ENCODE measurements at regions not wholly inside any gene's neighbourhood (a gene's known extent, or its start where the extent isn't known, plus 50 kb on each side); places are given as distances from the start of the nearest gene placed in this dataset.

- Histone ChIP-seq H3K4me1 (ENCODE audit: control insufficient read depth, extremely low read depth, insufficient read depth, low read length) (no peaks in the 10 kb centered on the region), H3K4me2 (ENCODE audit: control insufficient read depth, extremely low read depth, insufficient read depth, low read depth, low read length) (no peak overlapping the region), H3K27me3 (ENCODE audit: control insufficient read depth, extremely low read depth, insufficient read depth, low read length) (peaks cover 7% of the 10 kb centered on the region), H3K9ac (ENCODE audit: control insufficient read depth, extremely low read depth, insufficient read depth, low read length) (no peak overlapping the region), H3K79me2 (ENCODE audit: control insufficient read depth, insufficient read depth, low read length) (no peaks in the 10 kb centered on the region), H4K20me1 (ENCODE audit: control insufficient read depth, extremely low read depth, insufficient read depth, low read length) (no peaks in the 10 kb centered on the region), H3K4me3 (ENCODE audit: control insufficient read depth in 2 of 3, extremely low read depth in 1 of 3, insufficient read depth in 2 of 3, low read depth in 1 of 3, low read length in 3 of 3) (no peak overlapping the region), H3K36me3 (ENCODE audit: control insufficient read depth in 2 of 2, extremely low read depth in 1 of 2, insufficient read depth in 2 of 2, low read length in 2 of 2) (no peaks in the 10 kb centered on the region), H3K9me3 (ENCODE audit: control insufficient read depth, low read depth, low read length) (no peaks in the 10 kb centered on the region), H3K27ac (ENCODE audit: control insufficient read depth, insufficient read depth, low read length) (no peak overlapping the region), H2AFZ (ENCODE audit: control insufficient read depth, low read length) (no peak overlapping the region), H3K9me1 (ENCODE audit: control insufficient read depth, extremely low read depth, insufficient read depth, low read length) (no peaks in the 10 kb centered on the region)
- no peak for FAIRE-seq
- TF ChIP-seq CTCF (optimal IDR thresholded peaks at IDR 0.05 in 1 of 3, IDR thresholded peaks at IDR 0.05 in 1 of 3, conservative IDR thresholded peaks at IDR 0.05 in 1 of 3; ENCODE audit: extremely low read depth in 1 of 3, insufficient read depth in 2 of 3, low read length in 3 of 3) (no peak), EZH2 (IDR thresholded peaks at IDR 0.05; ENCODE audit: low read length) (no peak)
- no peak for DNase-seq (ENCODE audit: low read depth, low spot score)
- dilution Hi-C loops (cut with MboI; ENCODE audit: extremely low pct_ligation_motif_present, low sequenced_read_pairs): no loop called here
These were observed 79.7 kb upstream of the TRIB2 start for GRCh38 chr2:12636837-12637581.

- dilution Hi-C loops (cut with MboI; ENCODE audit: extremely low pct_ligation_motif_present, low sequenced_read_pairs): no loop called here
- H3K9me1 ChIP-seq (ENCODE audit: control insufficient read depth, extremely low read depth, insufficient read depth, low read length): no peaks in the 10 kb centered on the region
- no peaks in the 10 kb centered on the region for H3K4me1 ChIP-seq (ENCODE audit: control insufficient read depth, extremely low read depth, insufficient read depth, low read length)
- H3K4me2 ChIP-seq (ENCODE audit: control insufficient read depth, extremely low read depth, insufficient read depth, low read depth, low read length): no peak overlapping the region
- no peaks in the 10 kb centered on the region for H4K20me1 ChIP-seq (ENCODE audit: control insufficient read depth, extremely low read depth, insufficient read depth, low read length)
- no peaks in the 10 kb centered on the region for H3K79me2 ChIP-seq (ENCODE audit: control insufficient read depth, insufficient read depth, low read length)
- H2AFZ ChIP-seq (ENCODE audit: control insufficient read depth, low read length): no peak overlapping the region
- no peak overlapping the region for H3K27ac ChIP-seq (ENCODE audit: control insufficient read depth, insufficient read depth, low read length)
- H3K36me3 ChIP-seq (ENCODE audit: control insufficient read depth in 2 of 2, extremely low read depth in 1 of 2, insufficient read depth in 2 of 2, low read length in 2 of 2): no peaks in the 10 kb centered on the region
- no peak overlapping the region for H3K9ac ChIP-seq (ENCODE audit: control insufficient read depth, extremely low read depth, insufficient read depth, low read length)
- FAIRE-seq: no peak
- peaks cover 11% of the 10 kb centered on the region for H3K27me3 ChIP-seq (ENCODE audit: control insufficient read depth, extremely low read depth, insufficient read depth, low read length)
- DNase-seq (ENCODE audit: low read depth, low spot score): no peak
- no peak overlapping the region for H3K4me3 ChIP-seq (ENCODE audit: control insufficient read depth in 2 of 3, extremely low read depth in 1 of 3, insufficient read depth in 2 of 3, low read depth in 1 of 3, low read length in 3 of 3)
- H3K9me3 ChIP-seq (ENCODE audit: control insufficient read depth, low read depth, low read length): no peaks in the 10 kb centered on the region
- TF ChIP-seq EZH2 (IDR thresholded peaks at IDR 0.05; ENCODE audit: low read length): no peak
These were observed 79.0 kb upstream of the TRIB2 start for GRCh38 chr2:12637754-12638153.

GRCh38 chr2:12641441-12641840, 75.3 kb upstream of the TRIB2 start:
- DNase-seq (ENCODE audit: low read depth, low spot score) (no peak), FAIRE-seq (no peak)
- dilution Hi-C loops (cut with MboI; ENCODE audit: extremely low pct_ligation_motif_present, low sequenced_read_pairs): no loop called here
- Histone ChIP-seq H2AFZ (ENCODE audit: control insufficient read depth, low read length) (no peak overlapping the region), H3K36me3 (ENCODE audit: control insufficient read depth in 2 of 2, extremely low read depth in 1 of 2, insufficient read depth in 2 of 2, low read length in 2 of 2) (no peaks in the 10 kb centered on the region), H3K4me3 (ENCODE audit: control insufficient read depth in 2 of 3, extremely low read depth in 1 of 3, insufficient read depth in 2 of 3, low read depth in 1 of 3, low read length in 3 of 3) (no peak overlapping the region), H4K20me1 (ENCODE audit: control insufficient read depth, extremely low read depth, insufficient read depth, low read length) (no peaks in the 10 kb centered on the region), H3K27me3 (ENCODE audit: control insufficient read depth, extremely low read depth, insufficient read depth, low read length) (peaks cover 16% of the 10 kb centered on the region), H3K4me1 (ENCODE audit: control insufficient read depth, extremely low read depth, insufficient read depth, low read length) (no peaks in the 10 kb centered on the region), H3K9me3 (ENCODE audit: control insufficient read depth, low read depth, low read length) (no peaks in the 10 kb centered on the region), H3K79me2 (ENCODE audit: control insufficient read depth, insufficient read depth, low read length) (no peaks in the 10 kb centered on the region), H3K9ac (ENCODE audit: control insufficient read depth, extremely low read depth, insufficient read depth, low read length) (no peak overlapping the region), H3K27ac (ENCODE audit: control insufficient read depth, insufficient read depth, low read length) (no peak overlapping the region), H3K4me2 (ENCODE audit: control insufficient read depth, extremely low read depth, insufficient read depth, low read depth, low read length) (no peak overlapping the region), H3K9me1 (ENCODE audit: control insufficient read depth, extremely low read depth, insufficient read depth, low read length) (no peaks in the 10 kb centered on the region)
- TF ChIP-seq CTCF (optimal IDR thresholded peaks at IDR 0.05 in 1 of 3, IDR thresholded peaks at IDR 0.05 in 1 of 3, conservative IDR thresholded peaks at IDR 0.05 in 1 of 3; ENCODE audit: extremely low read depth in 1 of 3, insufficient read depth in 2 of 3, low read length in 3 of 3) (no peak), EZH2 (IDR thresholded peaks at IDR 0.05; ENCODE audit: low read length) (no peak)
